A673 (cell line): ENCODE measurements at regions not wholly inside any gene's neighbourhood (a gene's known extent, or its start where the extent isn't known, plus 50 kb on each side); places are given as distances from the start of the nearest gene placed in this dataset.
"Not testable (repeated sequence)": the region's sequence is repeated elsewhere in the genome, so short reads cannot be mapped to it uniquely, and the experiment has no call there.

Experiments used
- EZH2 ChIP-seq: fragments of 200-600 bp; sonication (generic); IDR thresholded peaks from 2 replicates; pipeline ENCODE4 v1.6.1; 2017; ENCODE audit warnings: borderline replicate concordance, low read depth, mild to moderate bottlenecking, mixed read lengths, antibody characterized with exemption, low read length; ENCODE audit not compliant: poor library complexity, severe bottlenecking
- TF ChIP-seq, protein P1 (sequence below): fragments of 300-800, 200-600 bp; sonication (generic); conservative IDR thresholded peaks from 2 replicates; pipeline ENCODE4 v1.5.1; 2017; ENCODE audit warnings: low read depth, mild to moderate bottlenecking, antibody characterized with exemption, low read length, moderate library complexity, mixed read lengths

DNA sequence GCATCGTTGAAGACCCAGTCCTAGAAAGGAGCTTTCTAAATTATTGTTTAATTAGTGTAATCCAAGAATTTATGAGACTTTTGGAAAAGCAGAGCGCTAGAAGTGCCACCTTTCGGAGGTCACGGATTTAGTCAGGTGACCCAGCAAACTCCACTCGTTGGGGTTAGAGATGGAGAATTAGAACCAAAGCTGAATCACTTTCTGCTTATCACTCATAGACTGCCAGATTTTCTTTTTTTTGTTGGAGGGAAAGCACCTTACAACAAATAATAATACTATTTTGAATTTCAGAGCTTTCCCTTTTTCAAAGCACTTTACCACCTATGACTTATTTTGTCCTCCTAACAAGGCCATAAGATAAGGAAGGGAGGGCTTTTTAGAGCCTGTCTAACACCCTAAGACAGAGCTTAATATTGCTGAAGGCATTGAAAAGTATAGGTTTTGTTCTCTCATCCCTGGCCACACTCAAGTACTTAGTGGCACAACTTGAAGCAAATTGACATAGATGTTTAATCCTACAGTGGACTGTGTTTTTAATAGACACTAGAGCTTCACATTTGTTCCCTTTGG lies 223.2 kb upstream of the PLGLB2 start:
- TF ChIP-seq, protein P1, sequence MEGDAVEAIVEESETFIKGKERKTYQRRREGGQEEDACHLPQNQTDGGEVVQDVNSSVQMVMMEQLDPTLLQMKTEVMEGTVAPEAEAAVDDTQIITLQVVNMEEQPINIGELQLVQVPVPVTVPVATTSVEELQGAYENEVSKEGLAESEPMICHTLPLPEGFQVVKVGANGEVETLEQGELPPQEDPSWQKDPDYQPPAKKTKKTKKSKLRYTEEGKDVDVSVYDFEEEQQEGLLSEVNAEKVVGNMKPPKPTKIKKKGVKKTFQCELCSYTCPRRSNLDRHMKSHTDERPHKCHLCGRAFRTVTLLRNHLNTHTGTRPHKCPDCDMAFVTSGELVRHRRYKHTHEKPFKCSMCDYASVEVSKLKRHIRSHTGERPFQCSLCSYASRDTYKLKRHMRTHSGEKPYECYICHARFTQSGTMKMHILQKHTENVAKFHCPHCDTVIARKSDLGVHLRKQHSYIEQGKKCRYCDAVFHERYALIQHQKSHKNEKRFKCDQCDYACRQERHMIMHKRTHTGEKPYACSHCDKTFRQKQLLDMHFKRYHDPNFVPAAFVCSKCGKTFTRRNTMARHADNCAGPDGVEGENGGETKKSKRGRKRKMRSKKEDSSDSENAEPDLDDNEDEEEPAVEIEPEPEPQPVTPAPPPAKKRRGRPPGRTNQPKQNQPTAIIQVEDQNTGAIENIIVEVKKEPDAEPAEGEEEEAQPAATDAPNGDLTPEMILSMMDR = not testable (repeated sequence)
- TF ChIP-seq EZH2 = not testable (repeated sequence)
